A549 (cell line): ENCODE measurements at regions not wholly inside any gene's neighbourhood (a gene's known extent, or its start where the extent isn't known, plus 50 kb on each side); places are given as distances from the start of the nearest gene placed in this dataset.

Source experiments
- ATAC-seq, 2 experiments: fragments of 200-7000 bp in 1 of 2; fragments of >200 bp in 1 of 2; cut with Nextera tagmentation in 1 of 2; cut with Tn5 transposase in 1 of 2; 3 replicates each; pipeline versions ENCODE4 v1.8.0 to v1.9.1; 2018 to 2020; ENCODE audit warnings: mild to moderate bottlenecking in 1 of 2, moderate library complexity in 1 of 2
- CTCF ChIA-PET: fragments of 300-600 bp; sonication (Branson Sonifier 250); formaldehyde crosslinking; extraction: SDS; loops from one replicate; lab custom pipeline; 2021; ENCODE audit warnings: antibody characterized with exemption, inconsistent platforms; lab: Yijun Ruan, JAX
- POLR2A ChIA-PET: fragments of 350-600 bp; formaldehyde crosslinking; extraction: SDS; loops from one replicate; lab custom pipeline; 2021; ENCODE audit warnings: antibody characterized with exemption, inconsistent platforms; lab: Yijun Ruan, JAX
- DNase-seq, 2 experiments: peaks; one replicate each; pipeline versions ENCODE4 v3.0.0 to v3.0.0-alpha.2; 2011 to 2016; ENCODE audit warnings: low read depth in 1 of 2, low spot score in 1 of 2
- FAIRE-seq: peaks from 2 replicates; lab custom pipeline; 2011; peaks lifted over from hg19 to GRCh38; lab: Jason Lieb, UNC
- H3K27ac ChIP-seq, 2 experiments: fragments of >200 bp; sonication (Bioruptor Twin); formaldehyde crosslinking; 3 replicates each; pipeline ENCODE4 v1.5.1; 2016 to 2017
- H3K4me1 ChIP-seq: fragments of >200 bp; sonication (Bioruptor Twin); formaldehyde crosslinking; 3 replicates; pipeline ENCODE4 v1.6.1; 2016
- H3K4me2 ChIP-seq: fragments of >200 bp; sonication (Bioruptor Twin); formaldehyde crosslinking; 3 replicates; pipeline ENCODE4 v1.6.1; 2016
- H3K4me3 ChIP-seq: fragments of >200 bp; sonication (Bioruptor Twin); formaldehyde crosslinking; 3 replicates; pipeline ENCODE4 v1.5.1; 2016
- H3K9me3 ChIP-seq: fragments of >200 bp; sonication (Bioruptor Twin); formaldehyde crosslinking; 3 replicates; pipeline ENCODE4 v1.6.1; 2016
- BCL3 ChIP-seq: fragments of >200 bp; sonication (Bioruptor Twin); formaldehyde crosslinking; IDR thresholded peaks from 3 replicates; pipeline ENCODE4 v1.6.1; 2016
- BHLHE40 ChIP-seq: IDR thresholded peaks from 2 replicates; pipeline ENCODE4 v1.6.1; 2012; ENCODE audit warnings: low read depth, low read length, inconsistent platforms
- CEBPB ChIP-seq, 2 experiments: fragments of >200 bp in 1 of 2; sonication (Bioruptor Twin) in 1 of 2; formaldehyde crosslinking in 1 of 2; IDR thresholded peaks; 2 replicates each; pipeline ENCODE4 v1.6.1; 2012 to 2016
- CHD2 ChIP-seq: fragments of 150-350 bp; IDR thresholded peaks from 2 replicates; pipeline ENCODE4 v1.6.1; 2014; ENCODE audit warnings: low read length; ENCODE audit not compliant: partially characterized antibody
- ESRRA ChIP-seq: fragments of 150-350 bp; IDR thresholded peaks from 2 replicates; pipeline ENCODE4 v1.6.1; 2014; ENCODE audit warnings: mild to moderate bottlenecking, low read length, borderline replicate concordance
- FOSB ChIP-seq: fragments of 250-450 bp; sonication (Bioruptor Pico); IDR thresholded peaks from 2 replicates; pipeline ENCODE4 v1.5.0; 2020; ENCODE audit warnings: mild to moderate bottlenecking, moderate library complexity
- FOSL2 ChIP-seq, 2 experiments: fragments of 450-650 bp in 1 of 2; fragments of >200 bp in 1 of 2; sonication (Bioruptor Twin) in 1 of 2; formaldehyde crosslinking; IDR thresholded peaks; 2 replicates each; pipeline versions ENCODE4 v1.5.0 to v1.6.1; 2016 to 2020; ENCODE audit warnings: mild to moderate bottlenecking in 1 of 2, moderate library complexity in 1 of 2
- GATA3 ChIP-seq: IDR thresholded peaks from 2 replicates; pipeline ENCODE4 v1.6.1; 2012; ENCODE audit warnings: borderline replicate concordance
- HDAC2 ChIP-seq: fragments of 200-600 bp; sonication (generic); IDR thresholded peaks from 2 replicates; pipeline ENCODE4 v1.6.1; 2016
- HEYL ChIP-seq: fragments of 250-450 bp; sonication (Bioruptor Pico); IDR thresholded peaks from 2 replicates; pipeline ENCODE4 v1.8.0; 2021; ENCODE audit warnings: mild to moderate bottlenecking, moderate library complexity
- HOXB5 ChIP-seq: fragments of 250-450 bp; sonication (Bioruptor Pico); IDR thresholded peaks from 2 replicates; pipeline ENCODE4 v1.5.0; 2020; ENCODE audit warnings: mild to moderate bottlenecking, moderate library complexity
- JUNB ChIP-seq: fragments of >200 bp; sonication (Bioruptor Twin); formaldehyde crosslinking; IDR thresholded peaks from 2 replicates; pipeline ENCODE4 v1.6.1; 2016
- KDM1A ChIP-seq: fragments of 200-600 bp; sonication (generic); IDR thresholded peaks from 2 replicates; pipeline ENCODE4 v1.6.1; 2016; ENCODE audit warnings: low read depth, mild to moderate bottlenecking
- KDM5A ChIP-seq: fragments of 200-600 bp; sonication (generic); IDR thresholded peaks from 2 replicates; pipeline ENCODE4 v1.6.1; 2016; ENCODE audit warnings: antibody characterized with exemption, mild to moderate bottlenecking
- MYC ChIP-seq: IDR thresholded peaks from 2 replicates; pipeline ENCODE4 v1.6.1; 2012; ENCODE audit warnings: mild to moderate bottlenecking, inconsistent platforms, low read length, improper control_type of control experiment, borderline replicate concordance
- NPAS2 ChIP-seq: fragments of 250-450 bp; sonication (Bioruptor Pico); IDR thresholded peaks from 2 replicates; pipeline ENCODE4 v1.8.0; 2022; ENCODE audit warnings: mild to moderate bottlenecking, moderate library complexity, borderline replicate concordance
- PBX3 ChIP-seq: IDR thresholded peaks from 2 replicates; pipeline ENCODE4 v1.6.1; 2012
- POLR2AphosphoS2 ChIP-seq: conservative IDR thresholded peaks from 2 replicates; pipeline ENCODE4 v1.6.1; 2012; ENCODE audit warnings: low read length, improper control_type of control experiment, inconsistent platforms
- RARB ChIP-seq: fragments of 250-450 bp; sonication (Bioruptor Pico); IDR thresholded peaks from 2 replicates; pipeline ENCODE4 v1.8.0; 2021; ENCODE audit warnings: mild to moderate bottlenecking, moderate library complexity
- RFX5 ChIP-seq: fragments of 450-650 bp; IDR thresholded peaks from 2 replicates; pipeline ENCODE4 v1.7.1; 2014; ENCODE audit warnings: antibody characterized with exemption, mild to moderate bottlenecking, moderate library complexity
- SREBF2 ChIP-seq: fragments of 450-650 bp; IDR thresholded peaks from 2 replicates; pipeline ENCODE4 v1.6.1; 2014; ENCODE audit warnings: mild to moderate bottlenecking, moderate library complexity
- TFCP2L1 ChIP-seq: fragments of 250-450 bp; sonication (Bioruptor Pico); IDR thresholded peaks from 2 replicates; pipeline ENCODE4 v1.5.0; 2021; ENCODE audit warnings: mild to moderate bottlenecking
- TP53 ChIP-seq: fragments of 250-450 bp; sonication (Bioruptor Pico); IDR thresholded peaks from 2 replicates; pipeline ENCODE4 v1.5.0; 2021; ENCODE audit warnings: mild to moderate bottlenecking, moderate library complexity
- ZNF302 ChIP-seq: fragments of 250-450 bp; sonication (Bioruptor Pico); IDR thresholded peaks from 2 replicates; pipeline ENCODE4 v1.9.0; 2021; ENCODE audit warnings: inconsistent platforms, mild to moderate bottlenecking, moderate library complexity
- ZSCAN20 ChIP-seq: fragments of 250-450 bp; sonication (Bioruptor Pico); IDR thresholded peaks from 2 replicates; pipeline ENCODE4 v1.8.0; 2022; ENCODE audit warnings: mild to moderate bottlenecking, moderate library complexity
- WGBS: methylation state at CpG from one replicate; pipeline ENCODE4 v1.1.6; 2017; ENCODE audit errors: missing lambda C conversion rate; 5-methylcytosine and 5-hydroxymethylcytosine counted together
- TF ChIP-seq, protein P1 (sequence below): fragments of 150-350 bp; IDR thresholded peaks from 2 replicates; pipeline ENCODE4 v1.6.1; 2014; ENCODE audit warnings: low read depth, mild to moderate bottlenecking, low read length

- ATAC-seq (no peak), DNase-seq (no peak), FAIRE-seq (no peak)
- Histone ChIP-seq H3K27ac (no peak overlapping the region), H3K9me3 (no peaks in the 10 kb centered on the region), H3K4me1 (no peaks in the 10 kb centered on the region), H3K4me3 (no peak overlapping the region), H3K4me2 (no peak overlapping the region)
- CTCF ChIA-PET: interaction anchor here (0.6 kb wide), 1 partner anchor 1774 kb away, joined by 3 read pairs; the partner anchor contains the start of gene CD69
- TF ChIP-seq PBX3: no peak
- POLR2A ChIA-PET: no interaction called here
- 16% methylated on average over 4 of the region's 4 CpGs for WGBS
These were observed 114.3 kb upstream of the ETV6 start for GRCh38 chr12:11535127-11535526.

- Histone ChIP-seq H3K4me3 (no peak overlapping the region), H3K27ac (no peak overlapping the region), H3K4me2 (no peak overlapping the region)
- DNase-seq: no peak
- CTCF ChIA-PET: interaction anchor here (2.4 kb wide), 1 partner anchor 16 kb away, joined by 8 read pairs; no protein-coding TSS in a partner anchor
- no peak for TF ChIP-seq BHLHE40
- TF ChIP-seq, protein P1, sequence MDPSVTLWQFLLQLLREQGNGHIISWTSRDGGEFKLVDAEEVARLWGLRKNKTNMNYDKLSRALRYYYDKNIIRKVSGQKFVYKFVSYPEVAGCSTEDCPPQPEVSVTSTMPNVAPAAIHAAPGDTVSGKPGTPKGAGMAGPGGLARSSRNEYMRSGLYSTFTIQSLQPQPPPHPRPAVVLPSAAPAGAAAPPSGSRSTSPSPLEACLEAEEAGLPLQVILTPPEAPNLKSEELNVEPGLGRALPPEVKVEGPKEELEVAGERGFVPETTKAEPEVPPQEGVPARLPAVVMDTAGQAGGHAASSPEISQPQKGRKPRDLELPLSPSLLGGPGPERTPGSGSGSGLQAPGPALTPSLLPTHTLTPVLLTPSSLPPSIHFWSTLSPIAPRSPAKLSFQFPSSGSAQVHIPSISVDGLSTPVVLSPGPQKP: no peak
- no peak for TF ChIP-seq RFX5
- TF ChIP-seq TP53 (CRISPR knock-in tag): no peak
- TF ChIP-seq ESRRA: no peak
- no peak for TF ChIP-seq SREBF2
- TF ChIP-seq, all 56 proteins: peak for 0
- Histone ChIP-seq H3K4me1 (no peaks in the 10 kb centered on the region), H3K9me3 (no peaks in the 10 kb centered on the region)
- WGBS: 58% methylated on average over 3 of the region's 3 CpGs
- POLR2A ChIA-PET: no interaction called here
- ATAC-seq (no peak), FAIRE-seq (no peak)
These were observed 110.3 kb upstream of the ETV6 start for GRCh38 chr12:11539156-11539555.

GRCh38 chr12:11540156-11540555 lies 109.3 kb upstream of the ETV6 start:
- no peak for ATAC-seq
- H3K27ac ChIP-seq: no peak overlapping the region
- POLR2A ChIA-PET: no interaction called here
- TF ChIP-seq BCL3 (no peak), TFCP2L1 (CRISPR knock-in tag) (no peak), GATA3 (no peak), CEBPB (IDR thresholded peaks at IDR 0.05) (no peak), KDM5A (no peak), ESRRA (no peak), FOSB (no peak), CHD2 (no peak), KDM1A (no peak), ZSCAN20 (CRISPR knock-in tag) (no peak)
- TF ChIP-seq, all 56 proteins: peak for 0
- Histone ChIP-seq H3K4me2 (no peak overlapping the region), H3K4me3 (no peak overlapping the region), H3K9me3 (no peaks in the 10 kb centered on the region), H3K4me1 (no peaks in the 10 kb centered on the region)
- DNase-seq (no peak), FAIRE-seq (no peak)
- 49% methylated on average over 2 of the region's 2 CpGs for WGBS
- CTCF ChIA-PET: interaction anchor here (2.4 kb wide), 1 partner anchor 15 kb away, joined by 8 read pairs; no protein-coding TSS in a partner anchor

- WGBS: 56% methylated on average over 9 of the region's 9 CpGs
- FAIRE-seq (no peak), DNase-seq (no peak), ATAC-seq (no peak)
- Histone ChIP-seq H3K4me3 (no peak overlapping the region), H3K9me3 (no peaks in the 10 kb centered on the region), H3K4me2 (no peak overlapping the region), H3K27ac (no peak overlapping the region), H3K4me1 (no peaks in the 10 kb centered on the region)
- ChIA-PET CTCF (interaction anchor here (2.4 kb wide), 1 partner anchor 14 kb away, joined by 8 read pairs; no protein-coding TSS in a partner anchor), POLR2A (no interaction called here)
- TF ChIP-seq POLR2AphosphoS2: no peak
- TF ChIP-seq HDAC2: no peak
- no peak for TF ChIP-seq NPAS2 (CRISPR knock-in tag)
- TF ChIP-seq FOSL2 (IDR thresholded peaks at IDR 0.05): no peak
- no peak for TF ChIP-seq FOSL2 (CRISPR knock-in tag; IDR thresholded peaks at IDR 0.05)
- TF ChIP-seq RARB (CRISPR knock-in tag): no peak
- TF ChIP-seq TFCP2L1 (CRISPR knock-in tag): no peak
- no peak for TF ChIP-seq HEYL (CRISPR knock-in tag)
- TF ChIP-seq KDM5A: no peak
- no peak for TF ChIP-seq MYC
- TF ChIP-seq GATA3: no peak
- no peak for TF ChIP-seq JUNB
- TF ChIP-seq HOXB5 (CRISPR knock-in tag): no peak
- no peak for TF ChIP-seq ZNF302 (CRISPR knock-in tag)
- TF ChIP-seq, protein P1: no peak
These were observed 108.7 kb upstream of the ETV6 start for GRCh38 chr12:11540615-11541310.
